Stimulated activated naive CD8-positive, alpha-beta T cell treated with anti-CD3 and anti-CD28 coated beads, Interleukin-15, Interleukin-2, amounts not matched to agents 100 ng/mL and 50 ng/mL, for 24 hours (primary cell): ENCODE measurements at regions not wholly inside any gene's neighbourhood (a gene's known extent, or its start where the extent isn't known, plus 50 kb on each side); places are given as distances from the start of the nearest gene placed in this dataset.

Source experiments
- H3K27ac Mint-ChIP-seq: one replicate; pipeline ENCODE4 v1.8.0; 2021; ENCODE audit warnings: mild to moderate bottlenecking, mixed read lengths
- H3K27me3 Mint-ChIP-seq: one replicate; pipeline ENCODE4 v1.8.0; 2021; ENCODE audit warnings: mixed read lengths
- H3K36me3 Mint-ChIP-seq: one replicate; pipeline ENCODE4 v1.8.0; 2021; ENCODE audit warnings: low read depth, mixed read lengths
- H3K4me1 Mint-ChIP-seq: one replicate; pipeline ENCODE4 v1.8.0; 2021; ENCODE audit warnings: low read depth, mixed read lengths
- H3K4me3 Mint-ChIP-seq: one replicate; pipeline ENCODE4 v1.8.0; 2021; ENCODE audit warnings: mild to moderate bottlenecking, mixed read lengths
- H3K9me3 Mint-ChIP-seq: one replicate; pipeline ENCODE4 v1.8.0; 2021; ENCODE audit warnings: mixed read lengths

GRCh38 chr6:62466607-62467006 is 180.6 kb upstream of the KHDRBS2 start:
- Mint-ChIP-seq H3K9me3 (peaks cover 4% of the 10 kb centered on the region), H3K27me3 (no peaks in the 10 kb centered on the region), H3K36me3 (no peaks in the 10 kb centered on the region), H3K4me1 (no peaks in the 10 kb centered on the region), H3K27ac (no peak overlapping the region), H3K4me3 (no peak overlapping the region)

GRCh38 chr6:62465206-62465605 is 179.2 kb upstream of the KHDRBS2 start:
- H3K27ac Mint-ChIP-seq = no peak overlapping the region
- no peaks in the 10 kb centered on the region for H3K36me3 Mint-ChIP-seq
- H3K27me3 Mint-ChIP-seq = no peaks in the 10 kb centered on the region
- H3K4me3 Mint-ChIP-seq = no peak overlapping the region
- H3K9me3 Mint-ChIP-seq = peaks cover 4% of the 10 kb centered on the region
- H3K4me1 Mint-ChIP-seq = no peaks in the 10 kb centered on the region

DNA sequence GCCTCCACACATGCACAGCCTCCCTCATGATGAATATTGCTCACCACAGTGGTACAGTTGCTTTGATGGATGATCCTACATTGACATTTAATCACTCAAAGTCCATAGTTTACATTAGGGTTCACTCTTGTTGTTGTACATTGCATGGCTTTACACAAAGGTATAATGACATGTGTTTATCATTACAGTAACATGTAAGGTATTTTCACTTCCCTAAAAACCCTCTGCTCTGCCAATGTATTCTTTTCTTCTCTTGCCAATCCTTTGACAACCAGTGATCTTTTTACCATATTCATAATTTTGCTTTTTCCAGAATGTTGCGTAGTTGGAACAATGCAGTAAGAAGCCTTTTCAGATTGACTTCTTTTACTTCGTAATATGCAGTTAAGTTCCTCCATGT is 166.6 kb upstream of the KHDRBS2 start:
- H3K9me3 Mint-ChIP-seq = peaks cover 7% of the 10 kb centered on the region
- no peaks in the 10 kb centered on the region for H3K4me1 Mint-ChIP-seq
- no peaks in the 10 kb centered on the region for H3K27me3 Mint-ChIP-seq
- H3K27ac Mint-ChIP-seq = no peak overlapping the region
- H3K4me3 Mint-ChIP-seq = no peak overlapping the region
- no peaks in the 10 kb centered on the region for H3K36me3 Mint-ChIP-seq

DNA sequence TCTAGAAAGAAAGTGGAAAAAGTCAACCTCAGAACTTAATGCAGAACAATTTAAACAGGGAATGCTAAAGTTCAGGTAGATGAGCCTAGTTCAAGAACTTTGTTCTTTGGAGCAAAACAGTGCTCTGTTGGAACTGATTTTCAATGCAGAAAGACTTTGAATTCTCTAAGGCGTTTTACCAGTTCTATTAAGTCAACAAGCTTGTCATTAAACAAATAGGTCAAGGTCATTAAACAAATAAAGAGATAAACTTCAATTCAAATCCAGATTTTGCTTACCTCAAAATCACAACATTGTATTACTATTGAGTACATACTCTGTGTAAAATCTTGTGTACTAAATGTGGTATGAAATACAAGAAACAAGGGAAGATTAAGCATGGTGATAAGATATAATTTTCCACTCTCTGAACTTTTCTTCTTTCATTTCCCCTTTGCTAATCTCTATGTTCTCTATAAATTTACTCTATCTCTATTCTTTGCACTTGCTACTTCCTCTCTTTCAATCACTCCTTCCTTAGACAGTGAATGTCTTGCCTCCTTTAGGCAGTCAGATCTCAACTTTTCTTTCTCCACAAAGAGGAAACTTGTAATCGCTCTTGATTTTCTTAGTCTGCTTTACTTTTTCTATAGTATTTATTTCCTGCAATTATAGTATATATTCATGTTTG is 160.8 kb upstream of the KHDRBS2 start:
- H3K27ac Mint-ChIP-seq = no peak overlapping the region
- H3K27me3 Mint-ChIP-seq = no peaks in the 10 kb centered on the region
- H3K9me3 Mint-ChIP-seq = peaks cover 17% of the 10 kb centered on the region
- H3K4me3 Mint-ChIP-seq = no peak overlapping the region
- no peaks in the 10 kb centered on the region for H3K36me3 Mint-ChIP-seq
- no peaks in the 10 kb centered on the region for H3K4me1 Mint-ChIP-seq

GRCh38 chr6:62445521-62445920 is 159.5 kb upstream of the KHDRBS2 start:
- H3K9me3 Mint-ChIP-seq = peaks cover 17% of the 10 kb centered on the region
- no peak overlapping the region for H3K4me3 Mint-ChIP-seq
- H3K4me1 Mint-ChIP-seq = no peaks in the 10 kb centered on the region
- H3K27ac Mint-ChIP-seq = no peak overlapping the region
- H3K27me3 Mint-ChIP-seq = no peaks in the 10 kb centered on the region
- H3K36me3 Mint-ChIP-seq = no peaks in the 10 kb centered on the region

DNA sequence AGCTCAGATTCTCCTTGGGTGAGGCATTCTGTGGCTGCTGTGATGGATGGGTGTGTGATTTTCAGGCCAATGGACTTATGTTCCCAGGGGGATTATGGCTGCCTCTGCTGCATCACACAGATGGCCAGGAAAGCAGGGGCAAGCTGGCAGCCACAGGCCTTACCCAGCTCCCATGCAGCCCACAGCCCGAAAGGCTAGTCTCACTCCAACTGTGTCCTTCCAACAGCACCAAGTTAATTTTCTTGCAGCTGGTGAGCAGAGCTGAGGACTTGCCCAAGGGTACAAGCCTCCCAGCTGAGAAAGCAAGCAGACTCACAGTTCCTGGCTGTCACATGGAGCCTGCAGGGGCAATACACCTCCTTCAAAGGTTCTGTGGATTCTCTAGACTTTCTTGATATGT is 155.2 kb upstream of the KHDRBS2 start:
- no peaks in the 10 kb centered on the region for H3K36me3 Mint-ChIP-seq
- no peaks in the 10 kb centered on the region for H3K4me1 Mint-ChIP-seq
- H3K4me3 Mint-ChIP-seq = no peak overlapping the region
- H3K9me3 Mint-ChIP-seq = peaks cover 19% of the 10 kb centered on the region
- no peak overlapping the region for H3K27ac Mint-ChIP-seq
- H3K27me3 Mint-ChIP-seq = no peaks in the 10 kb centered on the region

DNA sequence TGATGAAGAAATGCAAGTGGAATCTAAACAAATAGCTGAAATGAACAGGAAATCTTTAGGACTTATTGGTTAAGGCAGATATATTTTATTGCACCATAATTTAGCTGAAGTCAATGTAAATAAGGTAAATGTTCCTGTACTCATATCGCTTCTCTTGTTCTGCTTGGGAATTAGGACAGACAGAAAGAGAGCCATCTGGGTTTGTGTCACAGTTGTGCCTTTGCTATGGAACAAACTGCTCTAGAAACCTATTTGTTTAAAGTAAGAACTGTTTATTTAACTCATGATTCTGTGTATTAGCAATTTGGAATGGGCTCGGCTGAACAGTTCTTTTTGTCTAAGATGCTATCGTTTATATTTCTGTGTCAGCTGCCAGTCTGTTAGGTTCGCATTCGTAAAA is 143.8 kb upstream of the KHDRBS2 start:
- H3K36me3 Mint-ChIP-seq = no peaks in the 10 kb centered on the region
- H3K4me1 Mint-ChIP-seq = no peaks in the 10 kb centered on the region
- H3K4me3 Mint-ChIP-seq = no peak overlapping the region
- no peaks in the 10 kb centered on the region for H3K27me3 Mint-ChIP-seq
- peaks cover 7% of the 10 kb centered on the region for H3K9me3 Mint-ChIP-seq
- H3K27ac Mint-ChIP-seq = no peak overlapping the region

DNA sequence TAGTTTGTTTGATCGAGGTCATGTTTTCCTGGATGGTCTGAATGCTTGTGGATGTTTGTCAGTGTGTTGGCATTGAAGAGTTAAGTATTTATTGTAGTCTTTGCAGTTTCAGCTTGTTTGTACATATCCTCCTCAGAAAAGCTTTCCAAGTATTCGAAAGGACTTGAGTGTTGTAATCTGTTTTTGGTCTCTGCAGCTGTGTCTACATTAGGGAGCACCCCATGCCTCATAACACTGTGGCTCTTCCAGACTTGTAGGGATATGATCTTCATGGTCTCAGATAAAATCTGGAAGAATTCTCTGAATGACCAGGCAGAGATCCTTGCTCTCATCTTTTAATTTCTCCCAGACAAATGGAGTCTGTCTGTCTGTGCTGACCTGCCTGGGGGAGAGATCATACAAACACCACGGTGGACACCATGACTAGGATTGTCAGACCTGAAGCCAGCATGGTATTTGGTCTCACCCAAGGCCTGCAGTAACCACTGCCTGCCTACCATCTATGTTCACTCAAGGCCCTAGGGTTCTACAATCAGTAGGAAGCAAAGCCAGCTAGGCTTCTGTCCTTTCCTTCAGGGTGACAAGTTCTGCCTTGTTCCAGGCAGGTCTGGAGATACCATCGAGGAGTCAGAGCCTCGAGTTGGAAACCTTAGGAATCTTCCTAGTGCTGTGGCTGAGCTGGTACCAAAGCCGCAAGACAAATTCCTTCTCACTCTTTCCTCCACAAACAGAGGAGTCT is 114.7 kb upstream of the KHDRBS2 start:
- H3K27me3 Mint-ChIP-seq = no peaks in the 10 kb centered on the region
- H3K27ac Mint-ChIP-seq = no peak overlapping the region
- no peaks in the 10 kb centered on the region for H3K36me3 Mint-ChIP-seq
- no peaks in the 10 kb centered on the region for H3K4me1 Mint-ChIP-seq
- no peaks in the 10 kb centered on the region for H3K9me3 Mint-ChIP-seq
- no peak overlapping the region for H3K4me3 Mint-ChIP-seq

- no peak overlapping the region for H3K4me3 Mint-ChIP-seq
- no peaks in the 10 kb centered on the region for H3K36me3 Mint-ChIP-seq
- H3K27me3 Mint-ChIP-seq = no peaks in the 10 kb centered on the region
- peaks cover 8% of the 10 kb centered on the region for H3K9me3 Mint-ChIP-seq
- no peak overlapping the region for H3K27ac Mint-ChIP-seq
- H3K4me1 Mint-ChIP-seq = no peaks in the 10 kb centered on the region
These were observed 107.6 kb upstream of the KHDRBS2 start for GRCh38 chr6:62393608-62394007.

DNA sequence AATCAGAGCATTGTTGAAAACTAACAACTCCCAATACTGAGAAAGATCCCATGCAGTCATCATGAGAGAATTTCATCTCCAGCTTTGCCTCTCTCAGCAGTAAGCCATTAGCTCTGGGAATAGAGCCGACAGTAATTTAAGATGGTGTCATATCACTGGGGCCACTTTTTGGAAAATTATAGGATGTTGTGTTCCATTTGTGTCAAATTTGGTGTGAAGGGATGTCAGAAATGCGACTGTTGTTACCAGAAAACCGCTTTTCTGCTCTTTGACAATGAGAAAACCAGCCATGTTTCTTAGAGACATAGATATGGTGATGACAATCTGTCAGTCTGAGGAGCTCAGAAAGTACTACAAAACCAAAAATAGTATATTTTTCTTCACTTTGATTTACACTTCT is 106.3 kb upstream of the KHDRBS2 start:
- H3K9me3 Mint-ChIP-seq = peaks cover 17% of the 10 kb centered on the region
- H3K4me3 Mint-ChIP-seq = no peak overlapping the region
- no peaks in the 10 kb centered on the region for H3K36me3 Mint-ChIP-seq
- no peak overlapping the region for H3K27ac Mint-ChIP-seq
- H3K4me1 Mint-ChIP-seq = no peaks in the 10 kb centered on the region
- H3K27me3 Mint-ChIP-seq = no peaks in the 10 kb centered on the region

DNA sequence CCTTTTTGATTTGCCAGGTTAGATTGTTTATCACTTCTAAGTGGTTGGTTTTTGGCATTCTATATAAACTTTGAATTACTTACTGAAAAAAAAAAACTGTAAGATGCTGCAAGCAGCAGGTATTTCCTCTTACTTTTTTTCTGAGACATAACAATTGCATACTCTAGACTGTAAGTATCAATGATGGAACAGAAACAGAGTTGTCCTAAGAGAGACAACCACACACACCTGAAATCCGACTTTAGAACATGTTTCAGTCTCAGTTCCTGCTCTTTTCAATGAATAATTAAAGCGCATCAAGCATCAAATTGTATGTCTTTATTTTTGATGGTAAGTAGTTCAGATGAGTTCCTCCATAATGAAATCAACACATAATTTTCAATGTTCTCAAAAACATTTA is 105.3 kb upstream of the KHDRBS2 start:
- H3K4me3 Mint-ChIP-seq = no peak overlapping the region
- no peaks in the 10 kb centered on the region for H3K4me1 Mint-ChIP-seq
- H3K9me3 Mint-ChIP-seq = peaks cover 17% of the 10 kb centered on the region
- no peaks in the 10 kb centered on the region for H3K27me3 Mint-ChIP-seq
- H3K27ac Mint-ChIP-seq = no peak overlapping the region
- H3K36me3 Mint-ChIP-seq = no peaks in the 10 kb centered on the region

GRCh38 chr6:62390401-62390800 is 104.4 kb upstream of the KHDRBS2 start:
- H3K36me3 Mint-ChIP-seq = no peaks in the 10 kb centered on the region
- no peak overlapping the region for H3K27ac Mint-ChIP-seq
- H3K4me1 Mint-ChIP-seq = no peaks in the 10 kb centered on the region
- H3K9me3 Mint-ChIP-seq = peaks cover 16% of the 10 kb centered on the region
- H3K4me3 Mint-ChIP-seq = no peak overlapping the region
- no peaks in the 10 kb centered on the region for H3K27me3 Mint-ChIP-seq

DNA sequence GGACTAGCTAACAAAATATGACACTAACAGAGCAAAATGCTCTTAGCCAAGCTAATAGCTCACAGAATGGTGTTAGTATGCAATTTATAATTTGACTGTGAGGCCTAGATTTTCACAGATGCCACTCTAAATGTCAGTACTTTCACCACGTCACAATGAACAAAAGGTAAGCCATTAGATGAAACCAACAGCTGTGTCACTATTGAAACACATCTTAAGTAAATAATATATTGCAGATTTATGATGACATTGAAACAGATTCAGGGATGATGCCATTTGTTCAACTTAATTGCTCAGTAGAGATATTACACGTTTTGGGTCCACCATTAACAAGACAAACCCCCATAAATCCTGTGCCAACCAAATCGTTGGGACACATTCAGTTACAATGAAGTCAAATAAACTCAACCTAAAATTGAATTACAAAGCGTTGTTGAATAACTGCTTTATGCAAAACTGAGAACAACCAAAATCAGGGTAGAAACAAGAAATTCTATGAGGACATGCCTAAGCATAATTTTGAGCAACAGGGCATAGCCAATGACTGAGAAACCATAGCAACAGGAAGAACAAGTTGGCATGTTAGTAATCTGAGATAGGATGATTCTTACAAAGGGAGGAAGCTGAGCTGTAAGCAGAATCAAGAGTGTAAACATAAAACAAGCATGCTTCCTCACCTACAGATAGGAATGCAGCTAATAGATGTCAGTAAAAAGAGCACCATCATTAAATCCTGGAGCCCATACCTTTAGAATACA is 85.6 kb upstream of the KHDRBS2 start:
- H3K9me3 Mint-ChIP-seq = peaks cover 3% of the 10 kb centered on the region
- H3K4me3 Mint-ChIP-seq = no peak overlapping the region

DNA sequence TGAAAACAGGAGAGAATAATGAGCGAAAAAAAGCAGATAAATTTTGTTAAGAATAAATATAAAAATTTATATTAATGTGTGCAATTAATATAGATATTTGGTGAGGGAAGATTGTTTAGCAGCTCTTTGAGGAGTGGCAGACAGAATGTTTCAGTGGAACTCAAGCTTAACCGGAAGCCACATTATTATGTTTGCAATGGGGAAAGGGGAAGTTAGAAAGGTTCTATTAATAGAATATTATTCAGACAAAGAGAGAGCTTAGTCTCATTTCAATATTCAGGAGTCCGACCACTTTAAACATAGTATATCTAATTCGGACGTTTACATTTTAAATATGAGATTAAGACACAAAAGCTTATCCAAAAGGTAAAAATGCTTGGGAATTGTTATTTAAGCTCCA is 81.6 kb upstream of the KHDRBS2 start:
- no peaks in the 10 kb centered on the region for H3K4me1 Mint-ChIP-seq
- H3K36me3 Mint-ChIP-seq = no peaks in the 10 kb centered on the region
- H3K27ac Mint-ChIP-seq = no peak overlapping the region
- H3K4me3 Mint-ChIP-seq = peak overlapping the region; percentile 13
- peaks cover 3% of the 10 kb centered on the region for H3K9me3 Mint-ChIP-seq
- no peaks in the 10 kb centered on the region for H3K27me3 Mint-ChIP-seq

More for the DNA sequence above, 85.6 kb upstream of the KHDRBS2 start:
- Mint-ChIP-seq H3K36me3 (no peaks in the 10 kb centered on the region), H3K27ac (no peak overlapping the region), H3K4me1 (no peaks in the 10 kb centered on the region), H3K27me3 (no peaks in the 10 kb centered on the region)

- no peak overlapping the region for H3K4me3 Mint-ChIP-seq
- H3K36me3 Mint-ChIP-seq = no peaks in the 10 kb centered on the region
- no peak overlapping the region for H3K27ac Mint-ChIP-seq
- H3K4me1 Mint-ChIP-seq = no peaks in the 10 kb centered on the region
- H3K27me3 Mint-ChIP-seq = no peaks in the 10 kb centered on the region
- H3K9me3 Mint-ChIP-seq = peaks cover 3% of the 10 kb centered on the region
These were observed 76.1 kb upstream of the KHDRBS2 start for GRCh38 chr6:62362097-62362496.
